ENCODE measurements at regions not wholly inside any gene's neighbourhood (a gene's known extent, or its start where the extent isn't known, plus 50 kb on each side); places are given as distances from the start of the nearest gene placed in this dataset.

GRCh38 chr19:23810496-23810895 is 51.8 kb upstream of the ZNF681 start:
- Mint-ChIP-seq H3K9me3 (peaks cover 0 to 13% of the 10 kb centered on the region in 2 experiments; a peak in 3 of 5 replicates), H3K4me1 (no peaks in the 10 kb centered on the region), H3K4me3 (no peak overlapping the region), H3K27me3 (ENCODE audit: low read depth) (no peaks in the 10 kb centered on the region), H3K36me3 (ENCODE audit: insufficient read depth in 1 of 3, low read depth in 3 of 3) (peaks cover 46 to 54% (median 47%) of the 10 kb centered on the region in 3 experiments), H3K27ac (peak overlapping the region in 1 of 3 experiments; percentile 34; a peak in 2 of 7 replicates)
- H2BK15ac ChIP-seq (ENCODE audit: low read depth, low read length): no peak overlapping the region
- no CpG with 5 or more reads among the region's 3 CpGs for WGBS (ENCODE audit: extremely low coverage, insufficient read length, low lambda C conversion rate)
- H2BK20ac ChIP-seq (ENCODE audit: low read depth, low read length, poor library complexity, severe bottlenecking): no peak overlapping the region
- H3K27ac ChIP-seq (ENCODE audit: insufficient read length, low read depth, low read length): no peak overlapping the region
- no peak overlapping the region for H3T11ph ChIP-seq (ENCODE audit: low read length)
- H2BK12ac ChIP-seq (ENCODE audit: insufficient read length, low read depth, low read length): no peak overlapping the region
- no peak overlapping the region for H2AFZ ChIP-seq (ENCODE audit: low read length)
- no peak overlapping the region for H2BK5ac ChIP-seq (ENCODE audit: insufficient read length, low read length)
- H3K23ac ChIP-seq (ENCODE audit: insufficient read length, low read depth, low read length): no peak overlapping the region
- no peak overlapping the region for H4K5ac ChIP-seq (ENCODE audit: insufficient read length, low read depth, low read length)
- no peaks in the 10 kb centered on the region for H3K9me3 ChIP-seq (ENCODE audit: control insufficient read depth, low read depth, low read length)
- H4K8ac ChIP-seq (replicated peaks; ENCODE audit: insufficient read length, low read depth, low read length): no peak overlapping the region
- H4K20me1 ChIP-seq (ENCODE audit: control insufficient read depth, insufficient read depth, insufficient read length): no peaks in the 10 kb centered on the region
- H3K79me2 ChIP-seq (ENCODE audit: insufficient read depth, low read length): no peaks in the 10 kb centered on the region
- H4K91ac ChIP-seq (ENCODE audit: insufficient read length, low read depth, low read length): no peak overlapping the region
- H3K23me2 ChIP-seq (ENCODE audit: insufficient read length, low read depth, low read length, poor library complexity, severe bottlenecking): no peaks in the 10 kb centered on the region
- H3K27me3 ChIP-seq (ENCODE audit: insufficient read depth, low read length): no peaks in the 10 kb centered on the region
- H3K79me1 ChIP-seq (ENCODE audit: insufficient read depth, low read depth, low read length, poor library complexity, severe bottlenecking): peaks cover 3% of the 10 kb centered on the region
- H3K18ac ChIP-seq (ENCODE audit: insufficient read length, low read depth, low read length): no peak overlapping the region
- H2BK120ac ChIP-seq (ENCODE audit: low read depth, low read length, poor library complexity, severe bottlenecking): no peak overlapping the region
- no peak for TF ChIP-seq CTCF (conservative IDR thresholded peaks at IDR 0.05)
- no peak overlapping the region for H3K9ac ChIP-seq (ENCODE audit: extremely low read depth, insufficient read length, low read length)
- H3K14ac ChIP-seq (ENCODE audit: insufficient read depth, low read length): no peak overlapping the region
- H3K4me1 ChIP-seq (ENCODE audit: insufficient read depth, low read length): no peaks in the 10 kb centered on the region
- DNase-seq: no peak
- H3K56ac ChIP-seq (ENCODE audit: insufficient read length, low read depth, low read length): no peak overlapping the region
- H3K4me2 ChIP-seq (ENCODE audit: insufficient read depth, insufficient read length, low read length): no peak overlapping the region
- no peak overlapping the region for H2AK5ac ChIP-seq (ENCODE audit: insufficient read length, low read length)
- H3K4ac ChIP-seq (ENCODE audit: low read depth, low read length): no peak overlapping the region

Data from H9 (cell line).